K562 (cell line): ENCODE measurements at regions not wholly inside any gene's neighbourhood (a gene's known extent, or its start where the extent isn't known, plus 50 kb on each side); places are given as distances from the start of the nearest gene placed in this dataset.

ENCODE experiments used
- AFF4 ChIP-seq: sonication (generic); formaldehyde crosslinking; IDR thresholded peaks from 2 replicates; pipeline ENCODE4 v1.8.0; 2023; ENCODE audit warnings: mild to moderate bottlenecking, missing genetic modification reagents
- BHLHE40 ChIP-seq: IDR thresholded peaks from 2 replicates; pipeline ENCODE4 v1.6.1; 2011; ENCODE audit warnings: low read length, improper control_type of control experiment
- CHD4 ChIP-seq: fragments of 200-600 bp; sonication (generic); IDR thresholded peaks from 3 replicates; pipeline ENCODE4 v1.6.1; 2012; ENCODE audit warnings: low read depth, mild to moderate bottlenecking, mixed read lengths, low read length, inconsistent platforms; ENCODE audit not compliant: insufficient read depth, insufficient replicate concordance, poor library complexity, severe bottlenecking
- CREB1 ChIP-seq, 2 experiments: sonication (generic) in 1 of 2; formaldehyde crosslinking in 1 of 2; IDR thresholded peaks; 2 replicates each; pipeline versions ENCODE4 v1.6.1 to v1.8.0; 2012 to 2022; ENCODE audit warnings: inconsistent platforms in 1 of 2, mild to moderate bottlenecking in 1 of 2, missing genetic modification reagents in 1 of 2, moderate library complexity in 1 of 2
- HSF4 ChIP-seq: fragments of 250-450 bp; sonication (Bioruptor Pico); IDR thresholded peaks from 2 replicates; pipeline ENCODE4 v2.1.2; 2022; ENCODE audit warnings: mild to moderate bottlenecking, moderate library complexity, borderline replicate concordance
- KAT7 ChIP-seq: sonication (generic); formaldehyde crosslinking; IDR thresholded peaks from 2 replicates; pipeline ENCODE4 v1.8.0; 2022; ENCODE audit warnings: missing genetic modification reagents, mild to moderate bottlenecking, borderline replicate concordance
- KDM2B ChIP-seq: fragments of 250-450 bp; sonication (Bioruptor Pico); IDR thresholded peaks from 2 replicates; pipeline ENCODE4 v1.8.0; 2021; ENCODE audit warnings: mild to moderate bottlenecking, moderate library complexity
- LEF1 ChIP-seq: fragments of 450-650 bp; IDR thresholded peaks from 2 replicates; pipeline ENCODE4 v1.6.1; 2016; ENCODE audit warnings: mild to moderate bottlenecking
- MAZ ChIP-seq, 2 experiments: fragments of 450-650 bp in 1 of 2; sonication (generic) in 1 of 2; formaldehyde crosslinking; IDR thresholded peaks in 1 of 2; conservative IDR thresholded peaks in 1 of 2; 2 replicates each; pipeline versions ENCODE4 v1.4.0 to v1.5.0; 2020; ENCODE audit warnings: mild to moderate bottlenecking in 1 of 2, missing genetic modification reagents in 1 of 2
- MBD1 ChIP-seq: fragments of 250-450 bp; sonication (Bioruptor Pico); IDR thresholded peaks from 2 replicates; pipeline ENCODE4 v1.8.0; 2022; ENCODE audit warnings: inconsistent platforms
- NR2F6 ChIP-seq: fragments of 450-650 bp; formaldehyde crosslinking; IDR thresholded peaks from 2 replicates; pipeline ENCODE4 v1.4.0; 2020; ENCODE audit warnings: mild to moderate bottlenecking
- SUPT5H ChIP-seq: fragments of 450-650 bp; IDR thresholded peaks from 2 replicates; pipeline ENCODE4 v1.6.1; 2016
- ZNF23 ChIP-seq: fragments of 250-450 bp; sonication (Bioruptor Pico); IDR thresholded peaks from 2 replicates; pipeline ENCODE4 v1.4.0; 2020; ENCODE audit warnings: mild to moderate bottlenecking

- TF ChIP-seq AFF4 (CRISPR knock-in tag) (no peak), KAT7 (CRISPR knock-in tag) (no peak), NR2F6 (CRISPR knock-in tag) (no peak), SUPT5H (no peak), KDM2B (CRISPR knock-in tag) (no peak), BHLHE40 (no peak), CREB1 (IDR thresholded peaks at IDR 0.05) (no peak), CREB1 (CRISPR knock-in tag; IDR thresholded peaks at IDR 0.05) (no peak), MBD1 (CRISPR knock-in tag) (no peak), CHD4 (no peak), HSF4 (CRISPR knock-in tag) (no peak), LEF1 (no peak), ZNF23 (CRISPR knock-in tag) (no peak), MAZ (CRISPR knock-in tag; conservative IDR thresholded peaks at IDR 0.05 in 1 of 2, IDR thresholded peaks at IDR 0.05 in 1 of 2) (no peak)
These were observed 352.8 kb downstream of the BUD13 start (continued) for GRCh38 chr11:116420030-116420429.
